Activated CD4-positive, alpha-beta T cell treated with anti-CD3 and anti-CD28 coated beads, Interleukin-2, amount 10 ng/mL, durations not matched to agents 24 days and 14 days (primary cell): ENCODE measurements at regions not wholly inside any gene's neighbourhood (a gene's known extent, or its start where the extent isn't known, plus 50 kb on each side); places are given as distances from the start of the nearest gene placed in this dataset.

ENCODE experiments used
- DNase-seq: peaks from one replicate; pipeline ENCODE4 v3.0.0; 2022
- H3K27ac Mint-ChIP-seq: one replicate; pipeline ENCODE4 v1.8.0; 2022; ENCODE audit warnings: mild to moderate bottlenecking, mixed read lengths
- H3K27me3 Mint-ChIP-seq: one replicate; pipeline ENCODE4 v1.8.0; 2022; ENCODE audit warnings: mixed read lengths
- H3K36me3 Mint-ChIP-seq: one replicate; pipeline ENCODE4 v1.8.0; 2022; ENCODE audit warnings: low read depth, mild to moderate bottlenecking, mixed read lengths
- H3K4me1 Mint-ChIP-seq: one replicate; pipeline ENCODE4 v1.8.0; 2021; ENCODE audit warnings: mixed read lengths
- H3K4me3 Mint-ChIP-seq: one replicate; pipeline ENCODE4 v1.8.0; 2022; ENCODE audit warnings: mild to moderate bottlenecking, moderate library complexity, mixed read lengths
- H3K9me3 Mint-ChIP-seq: one replicate; pipeline ENCODE4 v1.8.0; 2021; ENCODE audit warnings: mixed read lengths
- intact Hi-C: fragments of 100-400 bp; cut with micrococcal nuclease; formaldehyde crosslinking; loops from one replicate; pipeline ENCODE4 v1.15.1; 2023

DNA sequence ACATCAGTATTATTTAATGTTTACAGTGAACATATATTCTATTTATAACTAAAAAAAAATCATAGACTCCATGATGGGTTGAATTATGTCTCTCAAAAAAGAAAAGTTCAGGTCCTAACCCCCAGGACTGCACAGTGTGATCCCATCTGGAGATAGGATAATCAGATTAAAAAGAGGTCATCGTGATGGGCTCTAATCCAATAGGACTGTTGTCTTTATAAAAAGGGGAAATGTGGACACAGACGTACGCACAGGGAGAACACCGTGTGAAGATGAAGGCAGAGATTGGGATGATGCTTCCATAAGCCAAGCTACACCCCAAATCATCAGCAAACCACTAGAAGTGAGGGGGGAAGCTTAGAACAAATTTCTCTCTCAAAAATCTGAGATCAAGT lies 221.4 kb downstream of the SNX18 start:
- no peak overlapping the region for H3K27ac Mint-ChIP-seq
- H3K36me3 Mint-ChIP-seq: no peaks in the 10 kb centered on the region
- intact Hi-C loops: no loop called here
- peaks cover 35% of the 10 kb centered on the region for H3K4me1 Mint-ChIP-seq
- peaks cover 8% of the 10 kb centered on the region for H3K27me3 Mint-ChIP-seq
- peaks cover 13% of the 10 kb centered on the region for H3K9me3 Mint-ChIP-seq
- DNase-seq: no peak
- H3K4me3 Mint-ChIP-seq: no peak overlapping the region

DNA sequence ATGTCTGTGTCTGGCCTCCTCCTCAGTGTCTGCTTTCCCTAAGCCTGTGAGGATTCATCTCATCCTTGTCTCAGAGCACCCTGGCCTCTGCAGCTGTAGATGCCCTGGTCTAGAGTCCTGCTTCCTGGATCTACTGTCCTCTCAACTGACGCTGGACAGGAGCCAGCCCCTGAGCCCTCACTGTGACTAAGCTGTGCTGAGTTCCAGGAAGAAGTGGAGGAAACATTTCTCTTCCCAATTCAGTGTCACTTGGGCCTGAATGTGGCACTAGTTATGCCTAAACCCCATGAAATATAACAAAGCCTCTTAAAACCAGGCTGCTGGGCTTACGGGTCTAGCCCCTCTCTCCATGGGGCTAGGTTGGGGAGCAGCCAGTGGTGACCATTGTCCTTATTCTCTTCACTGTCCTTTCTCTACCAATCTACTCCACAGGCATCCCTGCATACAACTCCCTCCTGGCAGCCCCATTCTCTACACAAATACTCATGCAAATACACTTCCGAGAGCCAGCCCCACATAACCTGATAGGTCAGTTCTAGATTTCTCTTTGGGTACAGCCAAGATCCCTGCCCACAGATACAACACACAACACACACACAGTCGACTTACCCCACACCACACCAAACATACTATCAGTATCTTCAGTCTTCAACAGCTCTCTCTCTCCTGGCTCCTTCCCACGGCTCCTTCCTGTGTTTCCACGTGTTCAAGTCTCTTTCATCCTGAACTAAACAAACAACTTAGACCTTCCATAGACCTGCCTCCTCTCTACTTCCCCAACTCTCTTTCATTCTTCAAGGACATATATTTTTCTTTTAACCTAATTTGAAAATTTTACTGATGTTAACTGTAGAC lies 220.8 kb downstream of the SNX18 start:
- intact Hi-C loops: no loop called here
- Mint-ChIP-seq H3K4me1 (peaks cover 32% of the 10 kb centered on the region), H3K36me3 (no peaks in the 10 kb centered on the region), H3K9me3 (peaks cover 13% of the 10 kb centered on the region), H3K27ac (no peak overlapping the region), H3K27me3 (peaks cover 9% of the 10 kb centered on the region), H3K4me3 (no peak overlapping the region)
- no peak for DNase-seq

DNA sequence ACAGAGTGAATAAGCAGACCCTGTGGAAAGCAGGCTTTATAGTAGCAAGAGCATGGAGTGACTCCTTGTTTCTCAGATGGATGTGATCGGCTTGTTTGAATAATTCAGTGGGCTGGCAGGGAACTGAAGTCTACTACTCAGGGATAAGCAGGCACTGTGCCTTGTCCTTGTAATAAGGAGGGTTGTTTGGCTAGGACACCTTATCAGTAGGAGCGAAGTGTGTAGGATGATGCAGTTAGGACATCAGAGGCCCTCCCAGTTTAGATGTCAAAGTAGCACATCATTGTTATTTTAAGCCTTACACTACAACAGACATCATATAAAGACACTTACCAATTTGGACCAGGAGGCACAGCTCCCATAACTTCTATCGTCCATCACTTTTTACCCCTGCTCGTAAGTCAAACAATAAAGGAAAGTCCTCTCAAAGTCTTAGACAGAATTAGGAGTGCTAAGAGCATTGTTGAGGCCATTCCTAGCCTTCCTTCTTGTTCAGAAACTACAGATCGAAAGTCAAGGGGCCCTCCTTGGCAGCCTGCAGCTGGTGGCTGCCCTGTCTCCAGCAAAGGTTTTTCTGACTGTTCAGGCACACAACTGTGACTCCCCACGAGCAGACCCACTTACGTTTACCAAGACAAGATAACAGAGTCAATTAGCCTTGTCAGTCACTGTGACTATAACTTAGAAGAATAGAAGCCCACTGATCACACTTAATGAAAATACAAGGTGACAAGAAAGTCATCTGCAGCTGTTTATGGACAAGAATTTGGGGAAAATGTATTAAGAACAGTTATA lies 218.6 kb downstream of the SNX18 start:
- intact Hi-C loops: no loop called here

DNA sequence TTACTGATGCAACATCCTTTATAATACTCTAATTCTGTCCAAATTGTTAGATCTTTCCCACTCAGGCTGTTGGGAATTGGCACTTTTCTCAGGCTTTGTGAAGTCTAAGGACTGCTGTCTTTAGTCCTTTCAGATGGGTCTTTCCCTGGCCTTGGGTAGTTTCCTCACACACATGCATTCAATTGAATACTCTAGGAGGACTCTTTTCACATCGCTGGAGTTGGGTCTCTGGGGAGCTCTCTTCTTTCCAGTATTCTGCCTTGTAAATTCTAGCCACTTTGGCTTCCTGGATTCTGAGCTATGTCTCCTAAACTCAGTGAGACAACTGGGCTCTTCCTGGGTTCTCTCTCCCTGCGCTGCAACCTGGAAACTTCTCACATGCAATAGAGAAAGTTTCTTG lies 215.5 kb downstream of the SNX18 start:
- Mint-ChIP-seq H3K27ac (no peak overlapping the region), H3K36me3 (peaks cover 2% of the 10 kb centered on the region), H3K4me3 (no peak overlapping the region), H3K9me3 (peaks cover 3% of the 10 kb centered on the region), H3K27me3 (peaks cover 11% of the 10 kb centered on the region), H3K4me1 (peaks cover 2% of the 10 kb centered on the region)
- DNase-seq: no peak
- intact Hi-C loops: no loop called here

More for the DNA sequence above, 218.6 kb downstream of the SNX18 start:
- peaks cover 2% of the 10 kb centered on the region for H3K36me3 Mint-ChIP-seq
- no peak overlapping the region for H3K4me3 Mint-ChIP-seq
- H3K27me3 Mint-ChIP-seq: peaks cover 11% of the 10 kb centered on the region
- no peak overlapping the region for H3K27ac Mint-ChIP-seq
- peaks cover 23% of the 10 kb centered on the region for H3K4me1 Mint-ChIP-seq
- no peak for DNase-seq
- peaks cover 15% of the 10 kb centered on the region for H3K9me3 Mint-ChIP-seq

DNA sequence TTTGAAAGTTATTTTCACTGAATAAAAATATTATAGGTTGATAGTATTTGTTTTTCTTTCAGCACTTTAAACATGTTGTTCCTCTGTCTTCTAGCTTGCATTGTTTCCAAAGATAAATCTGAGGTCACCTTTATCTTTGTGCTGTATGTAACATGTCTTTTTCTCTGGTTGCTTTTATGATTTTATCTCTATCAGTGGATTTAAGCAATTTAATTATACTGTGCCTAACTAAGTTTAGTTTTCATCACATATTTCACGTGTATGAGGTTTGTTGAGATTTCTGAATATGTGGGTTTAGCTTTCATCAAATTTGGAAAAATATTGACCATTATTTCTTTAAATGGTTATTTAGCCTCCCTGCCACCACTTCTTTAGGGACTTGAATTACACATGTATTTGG lies 214.5 kb downstream of the SNX18 start:
- intact Hi-C loops: no loop called here
- Mint-ChIP-seq H3K27me3 (peaks cover 16% of the 10 kb centered on the region), H3K36me3 (peaks cover 2% of the 10 kb centered on the region), H3K4me1 (peaks cover 4% of the 10 kb centered on the region), H3K4me3 (no peak overlapping the region), H3K9me3 (peaks cover 3% of the 10 kb centered on the region), H3K27ac (no peak overlapping the region)
- DNase-seq: no peak

DNA sequence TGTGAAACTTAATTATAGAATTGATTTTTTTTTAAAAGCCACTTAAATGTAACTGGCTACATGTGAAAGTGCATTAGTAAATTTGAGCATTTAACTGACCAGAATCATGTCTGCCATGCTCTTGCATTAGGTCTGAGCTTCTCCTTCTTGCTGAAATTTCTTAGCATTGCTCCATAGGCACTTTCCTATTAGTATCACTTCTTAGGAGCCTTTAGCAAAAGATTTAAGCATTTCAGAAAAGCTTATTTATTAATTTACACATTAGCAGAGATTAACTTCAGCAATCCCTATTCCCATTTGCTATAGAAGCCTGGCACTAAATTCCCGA lies 211.0 kb downstream of the SNX18 start:
- intact Hi-C loops: no loop called here
- Mint-ChIP-seq H3K27me3 (peaks cover 19% of the 10 kb centered on the region), H3K36me3 (peaks cover 2% of the 10 kb centered on the region), H3K4me1 (peaks cover 1% of the 10 kb centered on the region), H3K27ac (no peak overlapping the region), H3K9me3 (peaks cover 3% of the 10 kb centered on the region), H3K4me3 (no peak overlapping the region)
- no peak for DNase-seq

DNA sequence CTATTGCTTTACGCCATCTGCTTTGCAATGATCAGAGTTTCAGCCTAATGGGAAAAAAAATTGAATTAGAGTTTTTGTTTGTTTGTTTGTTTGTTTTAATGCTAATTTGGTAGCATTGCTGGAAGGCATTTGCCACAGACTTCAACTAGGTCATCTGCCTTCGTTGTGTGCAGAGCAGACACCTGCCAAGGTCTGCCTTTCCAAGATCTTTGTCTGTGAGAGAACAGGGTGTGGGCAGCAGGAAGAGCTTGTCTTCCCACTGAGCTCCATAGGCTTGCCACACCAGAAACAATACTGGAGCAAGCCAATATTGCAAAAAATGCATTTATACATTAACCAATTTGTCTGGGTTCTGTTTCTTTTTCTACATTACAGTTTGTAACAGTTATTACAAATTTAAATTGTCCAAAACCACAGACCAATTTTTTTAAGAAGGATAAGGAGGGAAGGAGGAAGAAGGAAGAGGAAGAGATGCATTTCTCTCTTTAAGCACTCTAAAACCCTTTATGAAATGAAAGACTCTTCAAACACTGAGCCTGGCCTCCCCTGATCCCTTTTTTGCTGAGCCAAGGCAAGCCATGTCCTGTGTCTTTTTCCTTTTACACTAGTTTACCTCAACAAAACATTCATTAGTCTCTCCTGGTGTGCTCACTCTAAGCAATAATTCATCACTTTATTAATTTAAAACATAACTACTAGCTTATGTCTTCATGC lies 210.5 kb downstream of the SNX18 start:
- intact Hi-C loops: no loop called here
- peaks cover 1% of the 10 kb centered on the region for H3K4me1 Mint-ChIP-seq
- H3K4me3 Mint-ChIP-seq: no peak overlapping the region
- H3K36me3 Mint-ChIP-seq: peaks cover 2% of the 10 kb centered on the region
- no peak overlapping the region for H3K27ac Mint-ChIP-seq
- no peak for DNase-seq
- peaks cover 16% of the 10 kb centered on the region for H3K27me3 Mint-ChIP-seq
- H3K9me3 Mint-ChIP-seq: peaks cover 3% of the 10 kb centered on the region

DNA sequence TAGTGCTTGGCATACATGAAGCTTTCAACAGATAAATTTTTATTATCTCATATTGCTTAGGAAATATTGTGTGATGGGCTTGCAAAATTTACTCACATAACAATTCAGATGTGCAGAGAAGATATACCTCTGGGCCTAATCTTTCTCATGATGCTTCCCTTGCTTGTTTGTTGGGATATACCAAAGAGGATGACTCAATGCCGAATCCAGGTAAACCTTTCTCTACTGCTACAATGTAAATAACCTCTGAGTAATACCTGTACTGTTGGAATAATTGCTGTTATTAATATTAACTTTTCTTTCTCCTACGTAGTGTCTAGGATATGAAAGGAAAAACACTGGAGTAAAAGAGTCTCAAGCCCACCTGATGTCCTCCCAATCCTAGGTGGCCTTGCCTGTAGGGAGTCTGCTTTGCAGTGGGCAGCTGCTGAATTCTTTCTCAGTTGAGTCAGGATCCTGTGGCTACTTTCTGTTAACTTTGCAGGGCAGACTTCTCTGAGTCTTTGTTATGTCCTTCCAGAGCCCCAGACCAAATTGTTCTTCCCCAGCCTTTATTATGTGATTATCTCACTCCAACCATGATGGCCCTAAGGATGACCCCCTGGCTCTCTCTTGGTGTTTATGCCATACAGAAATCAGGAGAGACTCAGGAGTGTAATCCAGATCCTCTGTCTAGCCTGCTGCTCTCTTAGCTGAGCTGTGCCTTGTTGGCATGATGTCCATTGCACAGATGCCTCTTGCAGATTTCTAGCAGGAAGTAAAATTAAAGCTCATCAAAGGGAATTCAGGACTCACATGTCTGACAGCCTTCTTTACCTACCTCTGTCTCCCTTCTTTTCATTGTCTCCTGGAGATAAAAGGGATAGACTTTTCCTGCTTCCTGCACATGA lies 208.1 kb downstream of the SNX18 start:
- H3K4me3 Mint-ChIP-seq: no peak overlapping the region
- H3K27ac Mint-ChIP-seq: no peak overlapping the region
- H3K36me3 Mint-ChIP-seq: no peaks in the 10 kb centered on the region
- no peaks in the 10 kb centered on the region for H3K9me3 Mint-ChIP-seq
- H3K27me3 Mint-ChIP-seq: peaks cover 16% of the 10 kb centered on the region
- H3K4me1 Mint-ChIP-seq: peaks cover 4% of the 10 kb centered on the region
- no peak for DNase-seq
- intact Hi-C loops: no loop called here

DNA sequence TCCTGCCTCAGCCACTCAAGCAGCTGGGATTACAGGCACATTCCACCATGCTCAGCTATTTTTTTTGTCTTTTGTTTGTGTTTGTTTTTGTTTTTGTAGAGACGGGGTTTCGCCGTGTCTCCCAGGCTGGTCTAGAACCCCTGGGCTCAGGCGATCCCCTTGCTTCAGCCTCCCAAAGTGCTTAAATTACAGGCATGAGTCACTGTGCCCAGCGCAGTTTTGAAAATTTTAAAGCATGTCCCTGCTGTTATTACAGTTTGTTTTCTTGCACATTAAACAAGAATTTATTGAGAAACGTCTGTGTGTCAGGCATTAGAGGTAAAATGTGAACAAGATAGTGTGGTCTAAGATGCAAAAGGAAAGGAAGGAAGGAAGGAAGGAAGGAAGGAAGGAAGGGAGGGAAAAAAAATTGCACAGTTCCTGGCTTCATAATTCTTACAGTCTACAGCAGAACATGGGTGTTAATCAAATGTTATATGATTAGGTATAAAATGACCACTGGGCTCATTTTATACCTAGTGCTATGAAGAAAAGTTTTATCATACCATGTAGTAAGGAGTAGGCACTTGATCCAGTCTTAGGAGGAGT lies 205.4 kb downstream of the SNX18 start:
- Mint-ChIP-seq H3K4me3 (no peak overlapping the region), H3K36me3 (no peaks in the 10 kb centered on the region), H3K27me3 (peaks cover 9% of the 10 kb centered on the region), H3K9me3 (no peaks in the 10 kb centered on the region), H3K27ac (no peak overlapping the region), H3K4me1 (peaks cover 16% of the 10 kb centered on the region)
- no peak for DNase-seq
- intact Hi-C loops: no loop called here

DNA sequence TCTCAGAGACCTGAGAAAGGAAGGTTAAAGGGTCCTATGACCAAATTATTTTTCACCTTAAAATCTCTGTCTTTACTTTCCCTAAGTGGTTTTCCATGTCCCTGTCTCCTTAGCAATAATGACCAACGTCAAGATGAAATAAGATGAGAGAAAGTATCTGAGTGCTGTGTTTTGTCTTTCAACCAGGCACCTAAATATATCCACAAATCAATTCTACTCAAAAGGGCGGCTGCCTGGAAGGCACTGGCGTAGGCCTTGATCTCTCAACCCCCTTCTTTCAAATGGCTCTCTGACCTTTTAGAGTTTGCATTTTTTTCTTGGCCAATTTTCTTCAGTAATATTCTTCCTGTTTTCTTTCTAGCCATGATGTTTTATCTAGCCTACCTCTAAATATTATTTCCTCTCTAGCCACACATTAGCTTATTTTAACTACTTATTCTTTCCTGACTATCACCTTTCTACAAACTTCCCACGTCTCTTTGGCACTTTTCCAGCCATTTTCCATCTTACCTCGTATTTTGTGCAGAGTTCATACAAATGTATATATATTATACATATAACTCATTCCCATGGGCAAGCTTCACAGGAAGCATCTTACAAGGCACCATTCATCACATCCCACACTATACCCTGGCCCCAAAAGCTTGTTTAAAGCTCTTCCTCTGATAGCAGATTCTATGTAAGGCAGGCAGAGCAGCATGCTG lies 204.5 kb downstream of the SNX18 start:
- Mint-ChIP-seq H3K36me3 (peaks cover 1% of the 10 kb centered on the region), H3K27ac (no peak overlapping the region), H3K9me3 (no peaks in the 10 kb centered on the region), H3K4me3 (no peak overlapping the region), H3K27me3 (peaks cover 8% of the 10 kb centered on the region), H3K4me1 (peaks cover 22% of the 10 kb centered on the region)
- intact Hi-C loops: no loop called here
- DNase-seq: no peak

DNA sequence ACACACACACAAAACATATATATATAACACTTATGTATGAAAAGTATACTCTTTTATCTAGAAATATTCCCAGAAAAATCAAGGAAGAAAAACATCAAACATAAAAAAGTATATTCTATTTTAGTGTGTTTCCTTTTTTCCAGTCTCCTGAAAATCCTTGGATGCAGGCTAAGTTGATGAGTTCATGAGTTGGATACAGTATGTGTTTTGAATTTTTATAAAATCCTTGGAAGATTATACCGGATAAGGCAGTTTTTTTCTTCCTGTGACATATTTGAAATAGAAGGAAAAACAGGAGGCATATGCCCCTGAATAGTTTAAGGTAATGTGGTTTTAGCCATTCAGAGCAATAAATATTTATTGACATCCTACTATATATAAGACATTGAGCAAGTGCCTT lies 203.6 kb downstream of the SNX18 start:
- H3K36me3 Mint-ChIP-seq: peaks cover 1% of the 10 kb centered on the region

DNA sequence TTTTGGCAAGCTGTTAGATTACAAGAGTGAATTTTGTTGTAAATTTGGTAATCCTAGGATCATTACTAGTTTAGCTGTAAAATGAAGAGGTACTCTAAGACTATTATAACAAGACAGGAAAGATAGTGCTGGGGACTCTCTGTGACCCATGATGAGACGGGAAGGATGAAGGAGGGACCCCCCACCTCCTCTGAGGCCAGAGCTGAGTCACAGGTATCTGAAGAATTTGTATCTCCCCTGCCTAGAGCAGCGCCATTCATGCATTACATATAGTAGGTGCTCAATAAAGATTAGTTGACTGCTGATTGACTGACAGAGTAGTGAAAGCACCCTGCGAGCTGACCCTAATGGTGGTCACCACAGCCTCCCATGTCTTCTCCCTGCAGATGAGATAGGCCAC lies 202.8 kb downstream of the SNX18 start:
- no peak overlapping the region for H3K4me3 Mint-ChIP-seq
- peaks cover 13% of the 10 kb centered on the region for H3K9me3 Mint-ChIP-seq
- DNase-seq: no peak
- peaks cover 25% of the 10 kb centered on the region for H3K4me1 Mint-ChIP-seq
- peak overlapping the region; percentile 54 for H3K27ac Mint-ChIP-seq
- H3K36me3 Mint-ChIP-seq: peaks cover 6% of the 10 kb centered on the region
- H3K27me3 Mint-ChIP-seq: peaks cover 4% of the 10 kb centered on the region
- intact Hi-C loops: no loop called here

More for the DNA sequence above, 203.6 kb downstream of the SNX18 start:
- H3K27me3 Mint-ChIP-seq: peaks cover 4% of the 10 kb centered on the region
- no peak overlapping the region for H3K4me3 Mint-ChIP-seq
- DNase-seq: no peak
- peaks cover 25% of the 10 kb centered on the region for H3K4me1 Mint-ChIP-seq
- intact Hi-C loops: no loop called here
- peaks cover 5% of the 10 kb centered on the region for H3K9me3 Mint-ChIP-seq
- no peak overlapping the region for H3K27ac Mint-ChIP-seq
